HepG2 (cell line): ENCODE measurements at regions not wholly inside any gene's neighbourhood (a gene's known extent, or its start where the extent isn't known, plus 50 kb on each side); places are given as distances from the start of the nearest gene placed in this dataset.

ENCODE experiments used
- ATAC-seq: fragments of 200-7000 bp; cut with Tn5 transposase; 3 replicates; pipeline ENCODE4 v1.9.1; 2020; ENCODE audit warnings: mild to moderate bottlenecking, moderate library complexity
- BruUV-seq: library from RNA; stranded (reverse); fragments of 400-500 nt; replicated peaks from 2 replicates; lab custom pipeline; 2021; lab: Mats Ljungman, UMichigan
- CTCF ChIA-PET: fragments of 300-600 bp; formaldehyde crosslinking; extraction: SDS; loops from one replicate; lab custom pipeline; 2021; ENCODE audit warnings: low total read pairs, inconsistent platforms, low intra/inter-chr PET ratio; lab: Yijun Ruan, JAX
- POLR2A ChIA-PET: fragments of 350-600 bp; sonication (Branson Sonifier 250); formaldehyde crosslinking; loops from one replicate; lab custom pipeline; 2020; ENCODE audit warnings: antibody characterized with exemption, inconsistent platforms; lab: Yijun Ruan, JAX
- DNase-seq: peaks from one replicate; pipeline ENCODE4 v3.0.0-alpha.2; 2015; ENCODE audit warnings: low spot score
- FAIRE-seq: peaks from 3 replicates; lab custom pipeline; 2011; peaks lifted over from hg19 to GRCh38; lab: Jason Lieb, UNC
- H2AFZ ChIP-seq: one replicate; pipeline ENCODE4 v1.6.1; 2011; ENCODE audit warnings: low read length, inconsistent platforms
- H3K27ac ChIP-seq: fragments of 300-600 bp; 3 replicates; pipeline ENCODE4 v1.8.0; 2011; ENCODE audit warnings: mixed run types, mild to moderate bottlenecking, mixed read lengths, low read length, inconsistent platforms; ENCODE audit not compliant: insufficient read depth; ENCODE audit errors: extremely low read length
- H3K27me3 ChIP-seq, 2 experiments: fragments of 200-600 bp in 1 of 2; 2 replicates in 1 of 2; 3 replicates in 1 of 2; pipeline versions ENCODE4 v1.6.0 to v1.8.0; 2011; ENCODE audit warnings: low read length in 2 of 2, mild to moderate bottlenecking in 2 of 2, moderate library complexity in 2 of 2, inconsistent platforms in 1 of 2; ENCODE audit not compliant: insufficient read depth in 2 of 2, control insufficient read depth in 1 of 2
- H3K36me3 ChIP-seq, 2 experiments: fragments of 200-600 bp in 1 of 2; replicated peaks in 1 of 2; 2 replicates in 1 of 2; 3 replicates in 1 of 2; pipeline versions ENCODE4 v1.5.1 to v1.8.0; 2011; ENCODE audit warnings: low read length in 2 of 2, inconsistent platforms in 1 of 2; ENCODE audit not compliant: insufficient read depth in 2 of 2, control insufficient read depth in 1 of 2
- H3K4me1 ChIP-seq: 2 replicates; pipeline ENCODE4 v1.5.1; 2012; ENCODE audit warnings: low read length, inconsistent platforms; ENCODE audit not compliant: insufficient read depth
- H3K4me2 ChIP-seq: 2 replicates; pipeline ENCODE4 v1.6.0; 2011; ENCODE audit warnings: low read depth, low read length, inconsistent platforms
- H3K4me3 ChIP-seq, 3 experiments: fragments of 200-600 bp in 1 of 3; sonication (generic), shearing (Covaris generic) in 1 of 3; replicated peaks in 1 of 3; 2 replicates each; pipeline ENCODE4 v1.5.1; 2011 to 2016; ENCODE audit warnings: low read length in 3 of 3, inconsistent platforms in 2 of 3, low read depth in 2 of 3, mild to moderate bottlenecking in 2 of 3, control low read depth in 1 of 3, mixed read lengths in 1 of 3; ENCODE audit not compliant: insufficient read depth in 1 of 3
- H3K79me2 ChIP-seq: one replicate; pipeline ENCODE4 v1.6.1; 2011; ENCODE audit warnings: low read length, inconsistent platforms; ENCODE audit not compliant: insufficient read depth
- H3K9ac ChIP-seq: 2 replicates; pipeline ENCODE4 v1.6.0; 2011; ENCODE audit warnings: mild to moderate bottlenecking, low read depth, low read length, inconsistent platforms; ENCODE audit not compliant: insufficient read depth
- H3K9me3 ChIP-seq: 2 replicates; pipeline ENCODE4 v1.5.1; 2012; ENCODE audit warnings: mild to moderate bottlenecking, low read length
- H4K20me1 ChIP-seq: 2 replicates; pipeline ENCODE4 v1.6.0; 2011; ENCODE audit warnings: inconsistent platforms, mild to moderate bottlenecking, low read length, moderate library complexity; ENCODE audit not compliant: insufficient read depth
- ETS1 ChIP-seq: sonication (generic); formaldehyde crosslinking; IDR thresholded peaks from 2 replicates; pipeline ENCODE4 v1.4.0; 2020; ENCODE audit warnings: missing genetic modification reagents
- KDM2A ChIP-seq: sonication (generic); formaldehyde crosslinking; IDR thresholded peaks from 2 replicates; pipeline ENCODE4 v1.4.0; 2020; ENCODE audit warnings: low read depth, missing genetic modification reagents, borderline replicate concordance
- POGK ChIP-seq: sonication (generic); formaldehyde crosslinking; conservative IDR thresholded peaks from 2 replicates; pipeline ENCODE4 v1.8.0; 2022; ENCODE audit warnings: mild to moderate bottlenecking, moderate library complexity, missing genetic modification reagents
- RBM22 ChIP-seq: fragments of 200-400 bp; formaldehyde crosslinking; optimal IDR thresholded peaks from 2 replicates; pipeline ENCODE3; 2017; ENCODE audit warnings: mild to moderate bottlenecking, low read length, moderate library complexity
- REST ChIP-seq, 2 experiments: IDR thresholded peaks; 2 replicates each; pipeline ENCODE4 v1.6.1; 2011 to 2012; ENCODE audit warnings: low read length in 2 of 2, borderline replicate concordance in 1 of 2, low read depth in 1 of 2, mild to moderate bottlenecking in 1 of 2, moderate library complexity in 1 of 2
- SRF ChIP-seq: IDR thresholded peaks from 2 replicates; pipeline ENCODE4 v1.6.1; 2011; ENCODE audit warnings: mild to moderate bottlenecking, low read depth, low read length, moderate library complexity
- TRIM24 ChIP-seq: sonication (generic); formaldehyde crosslinking; IDR thresholded peaks from 2 replicates; pipeline ENCODE4 v1.8.0; 2022; ENCODE audit warnings: mild to moderate bottlenecking, missing genetic modification reagents
- ZBTB39 ChIP-seq: sonication (generic); formaldehyde crosslinking; IDR thresholded peaks from 2 replicates; pipeline ENCODE4 v1.5.0; 2020; ENCODE audit warnings: missing genetic modification reagents
- ZNF275 ChIP-seq: sonication (generic); formaldehyde crosslinking; IDR thresholded peaks from 2 replicates; pipeline ENCODE4 v1.8.0; 2022; ENCODE audit warnings: missing genetic modification reagents, mild to moderate bottlenecking, inconsistent platforms, borderline replicate concordance
- ZNF605 ChIP-seq: sonication (generic); formaldehyde crosslinking; IDR thresholded peaks from 2 replicates; pipeline ENCODE4 v1.8.0; 2022; ENCODE audit warnings: mild to moderate bottlenecking, missing genetic modification reagents
- ZNF747 ChIP-seq: sonication (generic); formaldehyde crosslinking; IDR thresholded peaks from 2 replicates; pipeline ENCODE4 v1.8.1; 2023; ENCODE audit warnings: missing genetic modification reagents, mild to moderate bottlenecking, borderline replicate concordance
- ZNF766 ChIP-seq: sonication (generic); formaldehyde crosslinking; IDR thresholded peaks from 2 replicates; pipeline ENCODE4 v1.5.0; 2020; ENCODE audit warnings: missing genetic modification reagents, borderline replicate concordance
- WGBS: methylation state at CpG from one replicate; pipeline ENCODE4 v1.1.6; 2017; ENCODE audit warnings: low lambda C conversion rate; 5-methylcytosine and 5-hydroxymethylcytosine counted together
- in situ Hi-C: cut with HindIII; loops from 2 replicates; pipeline ENCODE4 v1.10.0; 2017; ENCODE audit warnings: low pct_unique_long_range_greater_than_20kb; ENCODE audit not compliant: extremely low pct_ligation_motif_present
- intact Hi-C: fragments of 100-400 bp; cut with micrococcal nuclease; formaldehyde crosslinking; loops from one replicate; pipeline ENCODE4 v1.10.0; 2022; ENCODE audit not compliant: unreplicated experiment

- TF ChIP-seq ZBTB39 (CRISPR knock-in tag) (no peak), SRF (no peak), TRIM24 (CRISPR knock-in tag) (no peak), RBM22 (no peak), ZNF766 (CRISPR knock-in tag) (no peak), ZNF747 (CRISPR knock-in tag) (no peak), ETS1 (CRISPR knock-in tag) (no peak), ZNF275 (CRISPR knock-in tag) (no peak)
Observed at GRCh38 chr13:50162001-50162400, 146.8 kb downstream of the KCNRG start (continued).

GRCh38 chr13:50162567-50162966 is 147.3 kb downstream of the KCNRG start:
- BruUV-seq, result no TSS peak
- no peaks in the 10 kb centered on the region for H3K79me2 ChIP-seq
- in situ Hi-C loops, result no loop called here
- POLR2A ChIA-PET, result no interaction called here
- H3K4me3 ChIP-seq, result no peak overlapping the region
- H3K9me3 ChIP-seq, result no peaks in the 10 kb centered on the region
- H3K9ac ChIP-seq, result no peak overlapping the region
- 8% methylated on average over 2 of the region's 2 CpGs for WGBS
- ATAC-seq, result no peak
- FAIRE-seq, result no peak
- no peaks in the 10 kb centered on the region for H4K20me1 ChIP-seq
- H3K27me3 ChIP-seq, result no peaks in the 10 kb centered on the region
- peaks cover 36% of the 10 kb centered on the region for H3K4me1 ChIP-seq
- H3K36me3 ChIP-seq, result no peaks in the 10 kb centered on the region
- H3K27ac ChIP-seq, result no peak overlapping the region
- no peak overlapping the region for H3K4me2 ChIP-seq
- no peak overlapping the region for H2AFZ ChIP-seq
- intact Hi-C loops, result no loop called here
- CTCF ChIA-PET, result no interaction called here
- DNase-seq, result no peak
- no peak for TF ChIP-seq ZNF605
- TF ChIP-seq KDM2A (CRISPR knock-in tag), result no peak
- no peak for TF ChIP-seq REST (IDR thresholded peaks at IDR 0.05; ENCODE audit: borderline replicate concordance in 1 of 2, low read depth in 1 of 2, low read length in 2 of 2)
- TF ChIP-seq POGK, result no peak
